Stimulated activated CD8-positive, alpha-beta memory T cell treated with anti-CD3 and anti-CD28 coated beads, Interleukin-12 subunit alpha, Interleukin-12 subunit beta, amount 100 ng/mL, for 24 hours (primary cell): ENCODE measurements at regions not wholly inside any gene's neighbourhood (a gene's known extent, or its start where the extent isn't known, plus 50 kb on each side); places are given as distances from the start of the nearest gene placed in this dataset.

Experiments used
- DNase-seq: peaks from one replicate; pipeline ENCODE4 v3.0.0-alpha.2; 2020; ENCODE audit errors: extremely low read depth

GRCh38 chr11:127233998-127234397 is 233.4 kb upstream of the KIRREL3 start:
- DNase-seq: no peak

- DNase-seq: no peak
Observed at GRCh38 chr11:127230392-127230791, 229.8 kb upstream of the KIRREL3 start.

DNA sequence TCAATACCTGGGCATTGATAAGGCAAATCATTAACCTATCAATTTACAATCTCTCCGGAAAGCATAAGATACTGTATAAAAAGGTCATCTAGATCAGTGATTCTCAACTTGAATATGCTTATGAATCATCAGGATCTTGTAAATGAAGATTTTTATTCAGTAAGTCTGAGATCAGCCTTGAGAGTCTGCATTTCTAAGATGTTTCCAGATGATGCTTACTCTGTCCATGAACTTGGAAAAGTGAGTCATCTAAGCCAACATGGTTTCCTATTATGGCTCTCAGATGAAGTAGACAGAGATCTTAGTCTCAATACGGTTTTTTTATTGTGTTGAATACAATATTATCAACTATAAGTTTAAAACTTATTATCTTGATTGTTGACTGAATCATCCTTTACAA is 226.4 kb upstream of the KIRREL3 start:
- no peak for DNase-seq

DNA sequence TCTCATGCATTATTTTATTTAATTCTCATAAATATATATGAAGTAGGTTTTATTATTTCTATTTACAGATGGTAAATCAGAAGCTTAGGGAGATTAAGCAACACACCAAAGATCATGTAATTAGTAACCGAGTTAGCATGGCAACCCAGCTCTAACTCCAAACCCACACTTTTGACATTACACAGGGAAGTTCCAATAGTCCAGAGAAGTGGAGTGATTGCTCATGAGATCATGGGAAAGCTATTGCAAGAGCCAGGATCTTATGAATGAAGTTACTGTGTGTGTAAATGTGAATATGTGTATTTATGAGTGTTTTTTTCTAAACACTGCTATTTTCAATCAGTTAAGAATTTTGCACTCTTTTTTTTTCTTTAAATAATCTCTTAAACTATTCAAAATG is 225.8 kb upstream of the KIRREL3 start:
- no peak for DNase-seq

DNA sequence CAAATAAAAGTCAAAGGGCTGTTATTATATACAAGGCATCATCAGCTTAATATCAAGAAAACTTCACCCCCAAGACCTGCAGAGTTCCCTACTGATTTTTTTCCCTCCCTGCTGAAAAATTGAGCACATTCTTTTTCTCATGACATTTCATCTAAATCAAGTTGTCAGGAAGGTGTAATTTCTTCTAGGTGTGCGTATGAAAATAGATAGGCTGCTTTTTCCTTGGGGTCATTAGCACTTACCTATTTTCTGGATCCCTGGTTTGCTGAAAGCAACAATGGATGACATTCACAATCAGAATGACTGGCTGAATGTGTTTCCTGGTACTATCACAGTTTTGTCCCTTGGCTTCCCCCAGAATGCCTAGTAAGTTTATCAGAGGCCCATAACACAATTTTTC is 225.0 kb upstream of the KIRREL3 start:
- no peak for DNase-seq

DNA sequence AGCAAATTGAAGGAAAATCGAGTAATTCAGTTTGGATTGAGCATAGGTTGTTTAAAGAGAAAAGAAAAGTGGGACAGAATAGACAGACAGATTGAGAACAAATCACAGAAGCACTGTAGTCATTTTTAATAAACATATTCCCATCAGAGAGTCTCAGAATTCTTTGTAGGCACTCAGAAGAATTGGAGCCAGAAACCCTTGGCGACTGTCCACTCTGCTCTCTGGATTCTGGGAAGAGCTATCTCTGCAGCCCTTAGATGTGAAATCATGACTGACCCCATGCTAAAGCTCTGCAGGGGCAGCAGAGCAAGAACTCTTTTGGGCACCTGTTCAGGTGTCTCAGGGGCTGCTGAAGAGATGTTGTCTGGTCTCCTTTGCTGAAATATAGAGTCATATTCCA is 223.7 kb upstream of the KIRREL3 start:
- DNase-seq: no peak

- DNase-seq: no peak
Observed at GRCh38 chr11:127223633-127224032, 223.1 kb upstream of the KIRREL3 start.

- DNase-seq: no peak
Observed at GRCh38 chr11:127223026-127223425, 222.5 kb upstream of the KIRREL3 start.

DNA sequence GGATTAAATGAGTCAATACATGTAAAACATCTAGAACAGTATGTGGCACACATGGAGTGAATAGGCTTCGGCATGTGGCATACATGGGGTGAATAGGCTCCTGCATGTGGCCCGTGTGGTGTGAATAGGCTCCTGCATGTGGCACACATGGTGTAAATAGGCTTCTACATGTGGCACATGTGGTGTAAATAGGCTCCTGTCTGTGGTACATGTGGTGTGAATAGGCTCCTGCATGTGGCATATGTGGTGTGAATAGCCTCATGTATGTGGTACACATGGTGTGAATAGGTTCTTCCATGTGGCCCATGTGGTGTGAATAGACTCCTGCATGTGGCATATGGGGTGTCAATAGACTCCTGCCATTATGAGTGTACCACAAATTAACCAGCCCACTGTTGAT is 219.1 kb upstream of the KIRREL3 start:
- no peak for DNase-seq

DNA sequence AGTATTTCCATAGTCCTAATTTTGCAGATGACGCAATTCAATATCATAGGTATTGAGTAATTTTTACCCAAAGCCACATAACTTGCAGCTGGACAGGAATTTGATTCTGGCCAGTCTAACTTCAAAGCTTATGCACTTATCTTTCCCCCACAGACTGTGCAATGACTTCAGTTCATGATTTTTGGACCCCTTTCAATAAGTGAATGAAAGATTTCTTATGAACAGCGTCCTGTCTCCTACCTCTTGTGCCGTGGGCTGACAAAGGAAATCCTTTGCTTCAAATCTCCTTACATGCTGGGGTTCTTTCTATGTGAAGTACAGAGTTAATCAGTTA is 217.7 kb upstream of the KIRREL3 start:
- no peak for DNase-seq

DNA sequence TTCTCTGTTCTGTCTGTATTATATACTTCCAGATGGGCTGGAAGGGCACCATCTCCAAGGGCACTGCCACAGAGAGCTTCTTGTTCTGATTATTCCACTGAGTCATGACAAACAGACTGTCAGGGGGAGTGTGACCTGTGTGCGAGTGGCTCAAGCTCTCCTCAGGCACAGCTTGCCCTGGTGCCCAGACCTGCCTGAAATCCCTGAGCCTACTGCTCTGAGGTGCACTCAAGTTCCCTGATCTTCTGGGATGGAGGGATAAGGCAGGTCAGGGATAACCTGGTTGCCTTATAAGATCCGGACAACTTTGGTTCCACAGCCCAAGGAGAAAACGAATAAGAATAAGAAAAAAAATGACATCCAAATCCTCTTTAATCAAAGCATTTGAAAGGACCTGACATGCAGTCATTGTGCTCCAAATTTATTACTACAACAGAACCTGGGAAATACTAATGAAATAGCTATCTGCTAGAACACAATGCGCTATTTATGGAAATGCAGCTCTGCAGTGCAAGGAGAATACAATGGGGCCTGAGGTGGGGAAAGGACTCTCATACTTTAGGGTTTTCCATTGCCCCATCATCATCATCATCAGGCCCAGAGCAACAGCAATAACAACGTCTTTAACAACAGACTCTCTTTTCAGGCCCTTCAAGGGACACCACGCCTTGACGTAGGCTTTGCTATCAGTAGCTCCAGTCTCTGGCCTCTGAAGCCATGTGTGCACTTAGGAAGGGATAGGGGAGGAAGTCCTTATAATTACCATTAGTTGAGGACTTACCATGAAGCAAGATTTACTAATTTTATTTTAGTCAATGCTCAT is 217.1 kb upstream of the KIRREL3 start:
- DNase-seq: no peak

DNA sequence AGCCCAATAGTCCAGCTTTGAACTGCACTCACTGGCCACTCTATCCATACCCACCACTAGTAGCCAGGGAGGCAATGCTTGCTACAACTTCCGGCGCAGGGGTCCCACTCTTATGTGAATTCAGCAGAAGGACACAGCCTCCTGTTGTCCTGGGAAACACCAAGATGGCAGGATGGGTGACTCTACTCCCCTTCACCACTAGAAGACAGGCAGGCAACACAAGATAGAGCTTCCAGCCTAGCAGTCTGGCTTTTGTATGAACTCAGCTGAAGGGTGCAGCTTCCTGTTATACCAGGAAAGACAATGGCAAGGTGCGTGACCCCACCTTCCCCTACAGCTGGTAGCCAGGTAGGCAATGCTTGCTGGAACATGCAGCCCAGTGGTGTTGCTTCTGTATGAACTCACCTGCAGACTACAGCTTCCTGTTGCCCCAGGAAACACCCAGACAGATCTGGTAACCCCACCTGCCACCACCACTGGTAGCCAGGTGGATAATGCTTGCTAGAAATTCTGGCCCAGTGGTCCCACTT is 205.2 kb upstream of the KIRREL3 start:
- no peak for DNase-seq

DNA sequence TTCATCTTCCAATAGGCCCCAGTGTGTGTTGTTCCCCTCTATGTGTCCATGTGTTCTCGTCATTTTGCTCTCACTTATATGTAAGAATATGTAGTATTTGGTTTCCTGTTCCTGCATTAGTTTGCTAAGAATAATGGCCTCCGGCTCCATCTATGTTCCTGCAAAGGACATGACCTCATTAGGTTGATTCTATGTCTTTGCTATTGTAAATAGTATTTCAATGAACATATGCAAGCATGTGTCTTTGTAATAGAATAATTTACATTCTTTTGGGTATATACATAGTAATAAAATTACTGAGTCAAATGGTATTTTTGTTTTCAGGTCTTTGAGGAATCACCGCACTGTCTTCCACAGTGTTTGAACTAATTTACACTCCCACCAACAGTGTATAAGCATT is 202.9 kb upstream of the KIRREL3 start:
- DNase-seq: no peak

DNA sequence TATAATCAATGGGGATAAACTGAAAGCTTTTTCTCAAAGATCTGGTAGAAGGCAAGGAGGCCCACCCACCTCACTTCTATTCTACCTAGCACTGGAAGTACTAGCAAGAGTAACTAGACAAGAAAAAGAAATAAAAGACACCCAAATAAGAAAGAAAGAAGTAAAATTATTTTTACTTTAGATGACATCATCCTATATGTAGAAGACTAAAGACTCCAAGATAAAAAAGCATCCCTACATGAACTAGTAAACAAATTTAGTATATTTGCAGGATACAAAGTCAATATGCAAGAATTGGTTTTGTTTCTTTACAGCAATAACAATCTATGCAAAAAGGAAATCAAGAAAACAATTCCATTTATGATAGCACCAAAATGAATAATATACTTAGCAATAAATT is 201.5 kb upstream of the KIRREL3 start:
- no peak for DNase-seq

DNA sequence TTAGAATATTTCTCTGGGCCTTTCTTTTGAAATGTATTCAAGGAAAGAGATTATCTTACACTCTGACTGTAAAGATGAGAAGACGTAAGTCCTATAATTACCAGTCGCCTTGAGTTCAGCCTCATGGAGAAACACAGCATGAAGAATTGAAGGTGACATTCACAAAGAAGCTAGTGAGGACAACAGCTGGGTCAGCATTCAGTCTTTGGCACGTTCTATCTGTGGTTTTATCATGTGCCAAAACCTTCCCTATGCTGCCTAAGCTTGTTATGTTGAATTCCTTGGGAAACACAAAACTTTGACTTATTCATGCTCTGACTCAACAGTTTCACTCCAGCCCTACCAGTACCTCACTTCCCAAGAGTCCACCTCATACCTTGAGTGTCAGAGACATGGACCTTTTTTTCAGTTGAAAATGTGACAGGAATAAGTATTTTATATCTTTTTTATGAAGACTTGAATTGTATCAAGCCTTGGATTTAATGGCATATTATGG is 198.8 kb upstream of the KIRREL3 start:
- no peak for DNase-seq

DNA sequence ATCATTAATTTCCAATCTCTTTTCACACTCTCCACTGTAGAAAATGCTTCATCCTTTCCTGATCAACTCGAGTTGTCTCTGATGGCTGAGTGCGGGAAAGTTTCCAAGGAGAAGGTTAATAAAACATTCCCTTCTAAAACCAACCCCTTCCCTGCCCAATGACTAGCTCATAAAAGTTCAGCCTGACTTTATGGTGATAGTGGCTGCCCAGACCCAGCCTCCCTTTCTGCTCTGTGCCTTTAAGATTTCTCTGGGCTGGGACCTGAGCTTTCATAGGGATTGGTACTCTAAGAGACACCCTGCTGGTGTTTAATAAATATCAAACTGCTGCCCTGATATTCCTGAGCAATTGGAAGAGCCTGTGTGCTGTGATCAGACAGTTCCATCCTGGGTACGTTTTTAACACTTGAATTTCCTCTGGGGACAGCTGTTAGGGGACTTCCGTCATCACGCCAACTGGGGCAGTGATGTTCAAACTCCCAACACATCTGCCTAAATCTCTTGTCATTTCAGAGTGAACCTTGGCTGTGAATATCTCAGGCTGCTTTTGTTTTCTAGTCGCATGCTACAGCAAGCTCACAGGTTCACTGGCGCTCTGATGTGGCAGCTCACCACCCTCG is 195.0 kb upstream of the KIRREL3 start:
- DNase-seq: no peak

DNA sequence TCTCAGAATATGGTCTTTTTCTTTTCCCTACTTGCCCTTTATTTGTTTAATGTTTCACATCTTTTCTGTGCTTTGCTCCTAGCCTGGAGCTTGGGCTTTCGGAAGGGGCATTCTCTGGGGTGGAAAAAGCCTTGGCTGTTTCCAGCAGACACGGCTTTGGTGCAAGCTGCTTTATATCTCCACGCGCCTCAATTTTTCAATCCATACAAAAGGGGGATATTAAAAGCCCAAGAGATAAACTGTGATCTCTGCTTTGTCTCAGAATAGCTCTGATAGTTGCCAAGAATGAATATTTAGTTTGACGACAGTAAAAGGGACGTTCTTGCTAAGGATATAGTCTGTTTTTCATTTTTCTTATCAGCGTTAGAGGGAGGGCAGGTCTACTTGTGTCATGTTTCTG is 194.0 kb upstream of the KIRREL3 start:
- DNase-seq: no peak

GRCh38 chr11:127193950-127194349 is 193.4 kb upstream of the KIRREL3 start:
- DNase-seq: no peak

GRCh38 chr11:127191689-127192088 is 191.1 kb upstream of the KIRREL3 start:
- no peak for DNase-seq

- no peak for DNase-seq
Observed at GRCh38 chr11:127191261-127191660, 190.7 kb upstream of the KIRREL3 start.

- DNase-seq: no peak
Observed at GRCh38 chr11:127182586-127183203, 182.1 kb upstream of the KIRREL3 start.

DNA sequence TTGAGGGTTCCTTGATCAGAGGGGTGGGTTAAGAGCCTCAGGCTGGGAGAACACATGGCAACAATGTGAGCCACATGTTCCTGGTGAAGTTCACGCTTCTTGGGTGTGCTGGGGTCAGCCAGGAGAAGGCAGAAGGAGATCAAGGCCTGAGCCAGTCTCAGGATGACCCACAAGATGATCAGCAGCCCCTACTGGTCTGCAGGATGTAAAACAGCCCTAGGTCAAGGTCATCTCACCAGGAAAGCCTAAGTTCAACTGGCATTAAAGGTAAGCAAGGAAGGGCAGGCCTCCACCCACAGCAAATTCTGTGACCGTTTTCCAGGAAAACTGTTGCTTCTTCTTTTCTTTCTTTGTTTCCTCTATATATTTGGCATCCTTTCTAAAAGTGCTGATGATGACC is 156.7 kb upstream of the KIRREL3 start:
- no peak for DNase-seq

DNA sequence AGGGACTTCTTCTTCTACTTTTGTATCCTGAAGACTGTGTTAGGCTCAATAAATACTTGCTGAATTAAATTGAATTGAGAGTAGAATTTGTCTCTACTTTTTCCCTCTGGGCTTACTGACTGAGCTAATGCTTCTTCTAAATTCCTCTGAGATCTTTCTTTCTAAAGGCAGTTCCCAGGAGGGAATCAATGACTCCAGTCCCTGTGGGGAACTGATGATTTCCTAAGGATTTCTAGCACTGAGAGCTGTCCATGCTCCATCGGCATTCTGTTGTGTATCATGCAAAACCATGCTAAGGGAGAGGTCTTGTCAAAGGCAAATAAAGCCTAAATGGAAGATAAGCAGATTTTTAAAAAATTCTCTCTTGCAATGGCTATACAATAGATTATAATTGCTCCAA is 148.8 kb upstream of the KIRREL3 start:
- no peak for DNase-seq
